D721Med (cell line): ENCODE measurements at regions not wholly inside any gene's neighbourhood (a gene's known extent, or its start where the extent isn't known, plus 50 kb on each side); places are given as distances from the start of the nearest gene placed in this dataset.
"Not testable (repeated sequence)": the region's sequence is repeated elsewhere in the genome, so short reads cannot be mapped to it uniquely, and the experiment has no call there.

Experiments
- DNase-seq: peaks from one replicate; pipeline ENCODE4 v3.0.0; 2011; ENCODE audit warnings: low spot score; ENCODE audit not compliant: insufficient read length
- FAIRE-seq: peaks from 2 replicates; lab custom pipeline; 2011; peaks lifted over from hg19 to GRCh38; lab: Jason Lieb, UNC
- TF ChIP-seq, protein P1 (sequence below): IDR thresholded peaks from 2 replicates; pipeline ENCODE4 v1.5.1; 2012; ENCODE audit warnings: mild to moderate bottlenecking, control low read depth; ENCODE audit not compliant: insufficient read depth; ENCODE audit errors: missing control alignments

DNA sequence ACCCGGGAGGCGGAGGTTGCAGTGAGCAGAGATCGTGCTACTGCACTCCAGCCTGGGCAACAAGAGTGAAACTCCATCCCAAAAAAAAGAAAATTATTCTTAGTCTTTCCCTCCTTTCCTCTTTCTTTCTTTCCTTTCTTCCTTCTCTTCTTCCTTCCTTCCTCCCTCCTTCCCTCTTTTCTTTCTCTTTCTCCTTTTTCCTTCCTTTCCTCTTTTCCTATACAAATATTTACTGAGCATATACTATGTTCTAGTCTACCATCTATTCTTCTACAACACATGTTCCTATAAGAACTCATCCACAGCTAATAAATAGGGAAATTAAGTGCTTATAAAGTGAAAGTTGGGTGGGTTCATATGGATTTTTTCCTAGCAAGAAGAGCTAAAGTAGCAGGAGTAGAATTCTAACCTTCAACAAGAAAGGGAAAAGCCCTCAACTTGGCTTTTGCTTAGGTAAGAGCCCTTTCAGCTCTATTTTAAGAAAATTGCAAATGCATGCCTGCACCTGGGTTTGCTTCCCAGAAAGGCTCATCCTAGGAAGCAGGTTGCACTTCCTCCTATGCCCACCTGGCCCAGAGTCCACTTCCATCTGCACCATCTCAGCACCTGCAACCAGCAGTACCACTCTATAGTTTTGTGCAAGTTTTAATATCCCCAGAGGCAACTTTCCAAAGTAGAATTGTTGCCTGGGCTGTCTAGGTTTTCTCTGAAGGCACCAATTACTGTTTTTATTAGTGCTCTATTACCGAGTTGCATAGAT lies 122.0 kb upstream of the CCND2 start:
- DNase-seq (no peak), FAIRE-seq (no peak)
- TF ChIP-seq, protein P1, sequence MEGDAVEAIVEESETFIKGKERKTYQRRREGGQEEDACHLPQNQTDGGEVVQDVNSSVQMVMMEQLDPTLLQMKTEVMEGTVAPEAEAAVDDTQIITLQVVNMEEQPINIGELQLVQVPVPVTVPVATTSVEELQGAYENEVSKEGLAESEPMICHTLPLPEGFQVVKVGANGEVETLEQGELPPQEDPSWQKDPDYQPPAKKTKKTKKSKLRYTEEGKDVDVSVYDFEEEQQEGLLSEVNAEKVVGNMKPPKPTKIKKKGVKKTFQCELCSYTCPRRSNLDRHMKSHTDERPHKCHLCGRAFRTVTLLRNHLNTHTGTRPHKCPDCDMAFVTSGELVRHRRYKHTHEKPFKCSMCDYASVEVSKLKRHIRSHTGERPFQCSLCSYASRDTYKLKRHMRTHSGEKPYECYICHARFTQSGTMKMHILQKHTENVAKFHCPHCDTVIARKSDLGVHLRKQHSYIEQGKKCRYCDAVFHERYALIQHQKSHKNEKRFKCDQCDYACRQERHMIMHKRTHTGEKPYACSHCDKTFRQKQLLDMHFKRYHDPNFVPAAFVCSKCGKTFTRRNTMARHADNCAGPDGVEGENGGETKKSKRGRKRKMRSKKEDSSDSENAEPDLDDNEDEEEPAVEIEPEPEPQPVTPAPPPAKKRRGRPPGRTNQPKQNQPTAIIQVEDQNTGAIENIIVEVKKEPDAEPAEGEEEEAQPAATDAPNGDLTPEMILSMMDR, result no peak

DNA sequence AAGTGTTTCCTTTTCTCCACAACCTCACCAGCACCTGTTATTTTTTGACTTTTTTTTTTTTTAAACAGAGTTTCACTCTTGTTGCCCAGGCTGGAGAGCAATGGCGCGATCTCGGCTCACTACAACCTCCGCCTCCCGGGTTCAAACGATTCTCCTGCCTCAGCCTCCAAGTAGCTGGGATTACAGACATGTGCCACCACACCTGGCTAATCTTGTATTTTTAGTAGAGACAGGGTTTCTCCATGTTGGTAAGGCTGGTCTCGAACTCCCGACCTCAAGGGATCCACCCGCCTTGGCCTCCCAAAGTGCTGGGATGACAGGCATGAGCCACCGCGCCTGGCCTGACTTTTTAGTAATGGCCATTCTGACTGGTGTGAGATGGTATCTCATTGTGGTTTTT lies 123.2 kb upstream of the CCND2 start:
- DNase-seq, FAIRE-seq: not testable (repeated sequence)

DNA sequence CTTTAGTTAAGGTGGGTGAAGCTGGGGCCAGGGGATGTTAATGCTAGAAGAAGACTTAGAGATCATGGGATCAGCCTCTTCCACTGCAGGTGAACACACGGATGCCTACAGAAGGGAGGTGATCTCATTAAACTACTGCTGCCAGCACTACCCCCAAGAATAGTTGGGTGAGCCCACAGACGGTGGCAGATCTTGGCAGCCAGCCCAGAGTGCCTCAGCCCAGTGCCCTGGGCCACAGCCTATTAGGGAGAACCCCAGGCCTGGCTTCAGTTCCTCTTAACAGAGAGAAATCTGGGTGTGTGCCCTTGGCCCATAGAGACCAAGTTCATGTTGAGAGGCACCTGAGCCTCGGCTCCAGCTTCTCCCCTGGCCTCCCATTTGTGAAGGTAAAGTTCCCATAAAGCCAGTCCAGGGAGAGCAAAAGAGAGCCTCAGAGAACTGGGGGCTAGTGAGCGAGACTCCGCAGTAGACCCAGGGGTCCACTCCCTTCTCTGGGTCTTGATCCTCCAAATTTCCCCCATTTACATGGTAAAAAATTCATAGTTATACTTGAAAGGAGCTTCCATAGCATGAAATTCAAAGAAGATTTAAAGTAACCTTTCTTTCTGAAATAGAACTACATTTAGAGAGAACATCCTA lies 125.0 kb upstream of the CCND2 start:
- TF ChIP-seq, protein P1, result no peak
- FAIRE-seq (no peak), DNase-seq (no peak)

DNA sequence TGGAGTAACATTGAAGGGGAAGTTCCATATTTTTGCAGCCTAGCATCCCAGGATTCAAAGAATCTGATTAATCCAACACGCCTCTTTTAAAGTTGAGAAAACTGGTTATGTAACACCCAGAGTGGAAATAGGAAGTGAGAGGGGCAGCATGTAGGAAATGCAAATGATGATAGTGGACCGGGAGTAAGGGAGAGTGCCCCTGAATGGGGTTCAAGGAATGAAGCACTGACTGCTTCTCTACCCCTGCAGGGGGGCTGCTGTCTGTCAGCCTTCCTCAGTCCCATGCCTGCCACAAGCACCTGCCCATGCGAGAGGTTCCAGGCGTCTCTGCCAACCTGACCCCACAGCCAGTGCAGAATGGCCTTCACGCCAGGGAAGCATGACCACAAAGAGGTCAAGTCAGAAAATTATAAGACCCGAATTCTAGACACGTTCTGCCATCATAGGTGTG lies 126.5 kb upstream of the CCND2 start:
- DNase-seq, result no peak
- TF ChIP-seq, protein P1, result no peak
- FAIRE-seq, result no peak

DNA sequence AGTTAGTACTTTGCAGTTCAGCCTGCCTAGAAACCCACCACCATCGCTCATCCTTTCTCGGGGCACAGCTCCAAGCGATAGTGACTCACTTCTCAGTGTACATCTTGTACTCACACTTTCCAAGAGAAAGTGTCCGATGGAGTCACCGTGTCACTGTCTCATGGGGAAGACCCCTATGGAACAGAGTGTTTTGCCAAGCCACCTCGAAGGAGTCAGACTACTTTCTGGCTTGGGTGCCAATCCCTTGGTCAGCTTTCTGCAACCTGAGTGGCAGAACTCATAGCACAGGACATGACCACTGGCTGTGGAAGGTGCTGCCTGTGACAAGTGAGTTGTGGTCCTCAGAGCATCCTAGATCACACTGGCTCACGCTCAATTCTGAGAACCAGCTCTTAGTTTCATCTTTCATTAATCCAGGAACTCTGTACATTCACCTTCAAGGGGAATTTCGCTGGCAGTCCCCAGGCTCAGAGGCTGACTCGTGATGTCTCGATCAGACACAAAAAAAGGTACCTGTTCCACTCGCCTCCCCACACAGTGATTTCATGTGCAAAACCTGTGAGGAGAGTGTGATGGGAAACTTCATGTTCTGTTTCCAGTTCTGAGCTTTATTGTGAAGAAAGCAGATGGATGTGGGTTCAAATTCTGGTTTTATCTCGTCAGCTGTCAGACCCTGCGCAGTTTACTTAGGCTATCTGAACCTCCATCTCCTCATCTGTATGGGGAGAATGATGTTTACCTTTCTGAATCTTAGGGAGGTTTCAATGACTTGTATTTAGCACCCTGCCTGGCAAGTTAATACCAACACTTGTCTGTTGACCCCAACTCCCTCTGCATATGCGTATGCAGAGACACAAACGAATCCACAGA lies 127.3 kb upstream of the CCND2 start:
- TF ChIP-seq, protein P1, result no peak
- DNase-seq, result no peak
- no peak for FAIRE-seq

DNA sequence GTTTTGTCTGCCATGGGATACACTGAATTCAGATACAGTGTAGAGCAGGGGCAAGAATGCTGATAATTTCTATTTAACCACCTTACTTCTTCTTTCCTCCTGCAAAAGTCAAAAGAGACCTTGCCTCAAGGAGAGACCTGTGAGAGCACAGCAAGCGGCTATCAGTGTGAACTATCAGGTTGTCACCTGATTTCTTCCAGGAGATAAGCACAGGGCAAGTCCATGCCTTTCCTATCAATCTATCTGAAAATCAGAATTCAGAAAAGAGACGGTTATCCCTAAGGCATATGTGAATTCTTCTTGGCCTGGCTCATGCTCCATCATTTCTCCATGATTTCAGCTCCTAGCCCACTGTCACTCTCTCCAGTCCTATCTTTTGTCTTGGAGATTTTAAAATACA lies 128.9 kb upstream of the CCND2 start:
- no peak for DNase-seq
- TF ChIP-seq, protein P1, result no peak
- FAIRE-seq, result no peak

DNA sequence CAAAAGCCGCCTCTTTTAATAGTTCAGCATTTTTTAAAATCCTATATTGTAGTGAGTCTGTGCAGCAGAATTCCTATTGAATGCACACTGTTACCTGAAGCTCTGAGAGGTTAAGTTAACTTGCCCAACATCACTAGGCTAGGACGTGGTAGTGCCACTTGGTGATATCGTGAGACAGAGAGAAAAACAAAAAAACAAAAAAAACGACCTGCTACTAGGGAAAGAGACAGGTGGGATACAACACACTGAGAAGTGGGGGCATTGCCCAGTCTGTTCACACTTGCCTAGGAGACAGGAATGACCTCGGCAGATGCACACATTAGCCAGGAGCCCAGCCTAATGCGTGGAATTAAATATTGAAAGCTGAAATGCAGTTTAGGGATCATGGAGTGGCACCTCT lies 129.7 kb upstream of the CCND2 start:
- FAIRE-seq (no peak), DNase-seq (no peak)
- TF ChIP-seq, protein P1, result no peak
